WTC11 (cell line): ENCODE measurements at regions not wholly inside any gene's neighbourhood (a gene's known extent, or its start where the extent isn't known, plus 50 kb on each side); places are given as distances from the start of the nearest gene placed in this dataset.

Experiments used
- ATAC-seq: fragments of 200-7000 bp; cut with Tn5 transposase; 2 replicates; pipeline ENCODE4 v1.10.0; 2021; ENCODE audit warnings: mild to moderate bottlenecking, moderate library complexity
- CTCF ChIA-PET: fragments of 300-600 bp; sonication (Branson Sonifier 250); formaldehyde crosslinking; loops from one replicate; lab custom pipeline; 2021; ENCODE audit warnings: antibody characterized with exemption; lab: Charles Lee
- POLR2A ChIA-PET: fragments of 350-600 bp; sonication (Branson Sonifier 250); formaldehyde crosslinking; loops from one replicate; lab custom pipeline; 2021; ENCODE audit warnings: antibody characterized with exemption; lab: Charles Lee
- DNase-seq: peaks from one replicate; pipeline ENCODE4 v3.0.0; 2021; ENCODE audit warnings: low spot score
- H3K27ac Mint-ChIP-seq: 2 replicates; pipeline ENCODE4 v1.8.0; 2021; ENCODE audit warnings: mixed read lengths
- H3K27me3 Mint-ChIP-seq: 2 replicates; pipeline ENCODE4 v1.8.0; 2021; ENCODE audit warnings: low read depth, mild to moderate bottlenecking, moderate library complexity, mixed read lengths
- H3K36me3 Mint-ChIP-seq: 2 replicates; pipeline ENCODE4 v1.8.0; 2021; ENCODE audit warnings: mixed read lengths
- H3K4me1 Mint-ChIP-seq: 2 replicates; pipeline ENCODE4 v1.8.0; 2022; ENCODE audit warnings: mixed read lengths
- H3K4me3 Mint-ChIP-seq: 2 replicates; pipeline ENCODE4 v1.8.0; 2021; ENCODE audit warnings: mild to moderate bottlenecking, moderate library complexity, mixed read lengths
- H3K9me3 Mint-ChIP-seq: 2 replicates; pipeline ENCODE4 v1.8.0; 2021; ENCODE audit warnings: mixed read lengths
- ATF1 ChIP-seq: sonication (generic); formaldehyde crosslinking; IDR thresholded peaks from 2 replicates; pipeline ENCODE4 v1.8.1; 2023; ENCODE audit warnings: mild to moderate bottlenecking, moderate library complexity, missing genetic modification reagents
- CBFB ChIP-seq: sonication (generic); formaldehyde crosslinking; IDR thresholded peaks from 2 replicates; pipeline ENCODE4 v1.8.1; 2022; ENCODE audit warnings: mild to moderate bottlenecking, low read depth, missing genetic modification reagents
- CREB1 ChIP-seq: sonication (generic); formaldehyde crosslinking; IDR thresholded peaks from 2 replicates; pipeline ENCODE4 v1.8.0; 2023; ENCODE audit warnings: mild to moderate bottlenecking, missing genetic modification reagents
- E2F5 ChIP-seq: sonication (generic); formaldehyde crosslinking; IDR thresholded peaks from 2 replicates; pipeline ENCODE4 v1.8.1; 2022; ENCODE audit warnings: mild to moderate bottlenecking, moderate library complexity, missing genetic modification reagents
- EMX1 ChIP-seq: fragments of 250-450 bp; sonication (Bioruptor Pico); IDR thresholded peaks from 2 replicates; pipeline ENCODE4 v1.8.0; 2021; ENCODE audit warnings: mild to moderate bottlenecking
- ETV6 ChIP-seq: sonication (generic); formaldehyde crosslinking; IDR thresholded peaks from 2 replicates; pipeline ENCODE4 v1.8.1; 2022; ENCODE audit warnings: mild to moderate bottlenecking, missing genetic modification reagents
- HMGXB4 ChIP-seq: sonication (generic); formaldehyde crosslinking; IDR thresholded peaks from 2 replicates; pipeline ENCODE4 v1.8.1; 2023; ENCODE audit warnings: mild to moderate bottlenecking, moderate library complexity, missing genetic modification reagents
- MXD4 ChIP-seq: fragments of 250-450 bp; sonication (Bioruptor Pico); IDR thresholded peaks from 2 replicates; pipeline ENCODE4 v1.8.0; 2021; ENCODE audit warnings: mild to moderate bottlenecking, moderate library complexity, borderline replicate concordance
- RELA ChIP-seq: sonication (generic); formaldehyde crosslinking; IDR thresholded peaks from 2 replicates; pipeline ENCODE4 v1.8.1; 2022; ENCODE audit warnings: missing genetic modification reagents, mild to moderate bottlenecking, borderline replicate concordance
- SMAD3 ChIP-seq: sonication (generic); formaldehyde crosslinking; IDR thresholded peaks from 2 replicates; pipeline ENCODE4 v1.8.0; 2022; ENCODE audit warnings: missing genetic modification reagents, mild to moderate bottlenecking, borderline replicate concordance
- TP53 ChIP-seq: sonication (generic); formaldehyde crosslinking; IDR thresholded peaks from 2 replicates; pipeline ENCODE4 v1.8.1; 2023; ENCODE audit warnings: mild to moderate bottlenecking, missing genetic modification reagents
- USF1 ChIP-seq: sonication (generic); formaldehyde crosslinking; IDR thresholded peaks from 2 replicates; pipeline ENCODE4 v1.8.0; 2022; ENCODE audit warnings: mild to moderate bottlenecking, missing genetic modification reagents
- ZNF425 ChIP-seq: fragments of 250-450 bp; sonication (Bioruptor Pico); conservative IDR thresholded peaks from 2 replicates; pipeline ENCODE4 v1.9.0; 2021; ENCODE audit warnings: mild to moderate bottlenecking
- TF ChIP-seq, protein P1 (sequence below): sonication (generic); formaldehyde crosslinking; IDR thresholded peaks from 2 replicates; pipeline ENCODE4 v1.8.1; 2022; ENCODE audit warnings: mild to moderate bottlenecking, missing genetic modification reagents, moderate library complexity, borderline replicate concordance
- TF ChIP-seq, protein P2 (sequence below): sonication (generic); formaldehyde crosslinking; IDR thresholded peaks from 2 replicates; pipeline ENCODE4 v1.8.1; 2023; ENCODE audit warnings: mild to moderate bottlenecking, missing genetic modification reagents, borderline replicate concordance
- TF ChIP-seq, protein P3 (sequence below): fragments of 250-450 bp; sonication (Bioruptor Pico); IDR thresholded peaks from 2 replicates; pipeline ENCODE4 v1.9.0; 2021; ENCODE audit warnings: mild to moderate bottlenecking, borderline replicate concordance

DNA sequence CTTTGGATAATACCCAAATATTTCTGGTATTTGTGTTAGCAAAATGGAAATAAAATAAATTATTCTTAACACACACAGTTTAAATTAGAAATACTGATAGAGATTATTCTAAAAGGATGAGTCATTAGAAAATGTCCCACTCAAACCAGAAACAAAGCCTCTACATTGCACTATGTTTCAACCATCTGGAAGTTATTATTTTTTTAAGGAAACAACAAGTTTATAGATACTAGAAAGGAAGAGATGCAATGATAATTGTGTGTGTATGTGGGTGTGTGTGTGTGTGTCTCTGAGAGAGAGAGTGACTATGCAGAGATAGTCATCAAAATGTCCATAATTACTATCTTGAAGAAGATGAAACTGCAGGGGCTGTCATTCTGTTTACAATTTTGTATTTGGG is 1340.5 kb downstream of the ROBO1 start (continued):
- TF ChIP-seq HMGXB4 (CRISPR knock-in tag) (no peak), ZNF425 (CRISPR knock-in tag) (no peak)

- DNase-seq (no peak), ATAC-seq (no peak)
- Mint-ChIP-seq H3K4me1 (no peaks in the 10 kb centered on the region), H3K27ac (no peak overlapping the region), H3K36me3 (peaks cover 9% of the 10 kb centered on the region), H3K4me3 (no peak overlapping the region), H3K9me3 (peaks cover 9% of the 10 kb centered on the region), H3K27me3 (no peaks in the 10 kb centered on the region)
- POLR2A ChIA-PET = no interaction called here
- no peak for TF ChIP-seq TP53 (CRISPR knock-in tag)
- CTCF ChIA-PET = no interaction called here
Measured at GRCh38 chr3:78430741-78431140, 1337.1 kb downstream of the ROBO1 start.

DNA sequence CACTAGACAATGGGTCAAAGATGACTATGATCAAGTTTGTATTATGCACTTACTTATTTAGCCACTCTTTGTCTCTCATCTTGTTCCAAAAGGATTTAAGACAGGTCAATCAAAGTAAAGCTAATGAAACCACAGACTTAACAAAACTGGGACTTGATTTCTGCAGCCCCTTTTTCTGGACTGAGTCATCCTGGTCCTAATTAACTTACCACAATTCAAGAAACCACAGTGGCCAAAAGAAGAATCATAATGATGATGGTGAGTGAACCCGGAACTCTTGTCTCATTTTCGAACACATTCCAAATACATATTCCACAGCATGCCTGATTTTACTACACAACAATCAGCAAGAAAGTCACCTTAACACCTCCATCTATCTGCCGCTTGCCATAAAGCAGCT is 1333.0 kb downstream of the ROBO1 start:
- Mint-ChIP-seq H3K36me3 (peaks cover 7% of the 10 kb centered on the region), H3K9me3 (peaks cover 7% of the 10 kb centered on the region), H3K27ac (no peak overlapping the region), H3K4me3 (no peak overlapping the region), H3K4me1 (peaks cover 9% of the 10 kb centered on the region), H3K27me3 (no peaks in the 10 kb centered on the region)
- CTCF ChIA-PET = no interaction called here
- DNase-seq = no peak
- no peak for ATAC-seq
- POLR2A ChIA-PET = no interaction called here
- TF ChIP-seq, protein P1, sequence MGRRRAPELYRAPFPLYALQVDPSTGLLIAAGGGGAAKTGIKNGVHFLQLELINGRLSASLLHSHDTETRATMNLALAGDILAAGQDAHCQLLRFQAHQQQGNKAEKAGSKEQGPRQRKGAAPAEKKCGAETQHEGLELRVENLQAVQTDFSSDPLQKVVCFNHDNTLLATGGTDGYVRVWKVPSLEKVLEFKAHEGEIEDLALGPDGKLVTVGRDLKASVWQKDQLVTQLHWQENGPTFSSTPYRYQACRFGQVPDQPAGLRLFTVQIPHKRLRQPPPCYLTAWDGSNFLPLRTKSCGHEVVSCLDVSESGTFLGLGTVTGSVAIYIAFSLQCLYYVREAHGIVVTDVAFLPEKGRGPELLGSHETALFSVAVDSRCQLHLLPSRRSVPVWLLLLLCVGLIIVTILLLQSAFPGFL = no peak
- no peak for TF ChIP-seq E2F5
- TF ChIP-seq, protein P2, sequence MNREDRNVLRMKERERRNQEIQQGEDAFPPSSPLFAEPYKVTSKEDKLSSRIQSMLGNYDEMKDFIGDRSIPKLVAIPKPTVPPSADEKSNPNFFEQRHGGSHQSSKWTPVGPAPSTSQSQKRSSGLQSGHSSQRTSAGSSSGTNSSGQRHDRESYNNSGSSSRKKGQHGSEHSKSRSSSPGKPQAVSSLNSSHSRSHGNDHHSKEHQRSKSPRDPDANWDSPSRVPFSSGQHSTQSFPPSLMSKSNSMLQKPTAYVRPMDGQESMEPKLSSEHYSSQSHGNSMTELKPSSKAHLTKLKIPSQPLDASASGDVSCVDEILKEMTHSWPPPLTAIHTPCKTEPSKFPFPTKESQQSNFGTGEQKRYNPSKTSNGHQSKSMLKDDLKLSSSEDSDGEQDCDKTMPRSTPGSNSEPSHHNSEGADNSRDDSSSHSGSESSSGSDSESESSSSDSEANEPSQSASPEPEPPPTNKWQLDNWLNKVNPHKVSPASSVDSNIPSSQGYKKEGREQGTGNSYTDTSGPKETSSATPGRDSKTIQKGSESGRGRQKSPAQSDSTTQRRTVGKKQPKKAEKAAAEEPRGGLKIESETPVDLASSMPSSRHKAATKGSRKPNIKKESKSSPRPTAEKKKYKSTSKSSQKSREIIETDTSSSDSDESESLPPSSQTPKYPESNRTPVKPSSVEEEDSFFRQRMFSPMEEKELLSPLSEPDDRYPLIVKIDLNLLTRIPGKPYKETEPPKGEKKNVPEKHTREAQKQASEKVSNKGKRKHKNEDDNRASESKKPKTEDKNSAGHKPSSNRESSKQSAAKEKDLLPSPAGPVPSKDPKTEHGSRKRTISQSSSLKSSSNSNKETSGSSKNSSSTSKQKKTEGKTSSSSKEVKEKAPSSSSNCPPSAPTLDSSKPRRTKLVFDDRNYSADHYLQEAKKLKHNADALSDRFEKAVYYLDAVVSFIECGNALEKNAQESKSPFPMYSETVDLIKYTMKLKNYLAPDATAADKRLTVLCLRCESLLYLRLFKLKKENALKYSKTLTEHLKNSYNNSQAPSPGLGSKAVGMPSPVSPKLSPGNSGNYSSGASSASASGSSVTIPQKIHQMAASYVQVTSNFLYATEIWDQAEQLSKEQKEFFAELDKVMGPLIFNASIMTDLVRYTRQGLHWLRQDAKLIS (CRISPR knock-in tag) = no peak
- TF ChIP-seq ETV6 (CRISPR knock-in tag) = no peak
- no peak for TF ChIP-seq ATF1 (CRISPR knock-in tag)
- TF ChIP-seq MXD4 (CRISPR knock-in tag) = no peak
- no peak for TF ChIP-seq EMX1 (CRISPR knock-in tag)
- TF ChIP-seq TP53 (CRISPR knock-in tag) = no peak
- TF ChIP-seq CBFB (CRISPR knock-in tag) = no peak
- TF ChIP-seq CREB1 = no peak
- no peak for TF ChIP-seq HMGXB4 (CRISPR knock-in tag)
- TF ChIP-seq SMAD3 (CRISPR knock-in tag) = no peak
- no peak for TF ChIP-seq USF1 (CRISPR knock-in tag)
- TF ChIP-seq, protein P3, sequence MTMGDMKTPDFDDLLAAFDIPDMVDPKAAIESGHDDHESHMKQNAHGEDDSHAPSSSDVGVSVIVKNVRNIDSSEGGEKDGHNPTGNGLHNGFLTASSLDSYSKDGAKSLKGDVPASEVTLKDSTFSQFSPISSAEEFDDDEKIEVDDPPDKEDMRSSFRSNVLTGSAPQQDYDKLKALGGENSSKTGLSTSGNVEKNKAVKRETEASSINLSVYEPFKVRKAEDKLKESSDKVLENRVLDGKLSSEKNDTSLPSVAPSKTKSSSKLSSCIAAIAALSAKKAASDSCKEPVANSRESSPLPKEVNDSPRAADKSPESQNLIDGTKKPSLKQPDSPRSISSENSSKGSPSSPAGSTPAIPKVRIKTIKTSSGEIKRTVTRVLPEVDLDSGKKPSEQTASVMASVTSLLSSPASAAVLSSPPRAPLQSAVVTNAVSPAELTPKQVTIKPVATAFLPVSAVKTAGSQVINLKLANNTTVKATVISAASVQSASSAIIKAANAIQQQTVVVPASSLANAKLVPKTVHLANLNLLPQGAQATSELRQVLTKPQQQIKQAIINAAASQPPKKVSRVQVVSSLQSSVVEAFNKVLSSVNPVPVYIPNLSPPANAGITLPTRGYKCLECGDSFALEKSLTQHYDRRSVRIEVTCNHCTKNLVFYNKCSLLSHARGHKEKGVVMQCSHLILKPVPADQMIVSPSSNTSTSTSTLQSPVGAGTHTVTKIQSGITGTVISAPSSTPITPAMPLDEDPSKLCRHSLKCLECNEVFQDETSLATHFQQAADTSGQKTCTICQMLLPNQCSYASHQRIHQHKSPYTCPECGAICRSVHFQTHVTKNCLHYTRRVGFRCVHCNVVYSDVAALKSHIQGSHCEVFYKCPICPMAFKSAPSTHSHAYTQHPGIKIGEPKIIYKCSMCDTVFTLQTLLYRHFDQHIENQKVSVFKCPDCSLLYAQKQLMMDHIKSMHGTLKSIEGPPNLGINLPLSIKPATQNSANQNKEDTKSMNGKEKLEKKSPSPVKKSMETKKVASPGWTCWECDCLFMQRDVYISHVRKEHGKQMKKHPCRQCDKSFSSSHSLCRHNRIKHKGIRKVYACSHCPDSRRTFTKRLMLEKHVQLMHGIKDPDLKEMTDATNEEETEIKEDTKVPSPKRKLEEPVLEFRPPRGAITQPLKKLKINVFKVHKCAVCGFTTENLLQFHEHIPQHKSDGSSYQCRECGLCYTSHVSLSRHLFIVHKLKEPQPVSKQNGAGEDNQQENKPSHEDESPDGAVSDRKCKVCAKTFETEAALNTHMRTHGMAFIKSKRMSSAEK (CRISPR knock-in tag) = no peak
- TF ChIP-seq RELA (CRISPR knock-in tag) = no peak
